Breast epithelium (tissue), 4 donors: ENCODE measurements at regions not wholly inside any gene's neighbourhood (a gene's known extent, or its start where the extent isn't known, plus 50 kb on each side); places are given as distances from the start of the nearest gene placed in this dataset.

Experiments
- DNase-seq, 2 donors: peaks; one replicate each; pipeline ENCODE4 v3.0.0-alpha.2; 2019; ENCODE audit warnings: low spot score in 2 of 2
- H3K27ac ChIP-seq, 2 donors: fragments of 200-600 bp; sonication (generic) in 1 of 2; one replicate each; pipeline ENCODE4 v1.5.1; 2016 to 2019; ENCODE audit warnings: mild to moderate bottlenecking in 1 of 2
- H3K27me3 ChIP-seq, 2 donors: fragments of 200-600 bp; sonication (generic) in 1 of 2; one replicate each; pipeline versions ENCODE4 v1.5.1 to v1.6.0; 2017 to 2019; ENCODE audit warnings: control low read depth in 1 of 2, mild to moderate bottlenecking in 1 of 2
- H3K36me3 ChIP-seq: fragments of 200-600 bp; one replicate; pipeline ENCODE4 v1.5.1; 2019
- H3K4me1 ChIP-seq, 2 donors: fragments of 200-600 bp; sonication (generic); one replicate each; pipeline ENCODE4 v1.5.1; 2016 to 2019; ENCODE audit warnings: control low read depth in 1 of 2
- H3K4me3 ChIP-seq, 3 donors: fragments of 200-600 bp; sonication (generic); 1 replicate in 2 of 3; 2 replicates in 1 of 3; pipeline ENCODE4 v1.5.1; 2016 to 2019; ENCODE audit warnings: mild to moderate bottlenecking in 3 of 3, moderate library complexity in 2 of 3
- H3K9me3 ChIP-seq, 2 donors: fragments of 200-600 bp; sonication (generic) in 1 of 2; one replicate each; pipeline ENCODE4 v1.5.1; 2016 to 2019; ENCODE audit warnings: control low read depth in 1 of 2
- POLR2A ChIP-seq: fragments of 450-650 bp; IDR thresholded peaks from one replicate; pipeline ENCODE4 v1.6.1; 2016; ENCODE audit warnings: antibody characterized with exemption, mild to moderate bottlenecking, moderate library complexity
- POLR2AphosphoS5 ChIP-seq, 3 donors: sonication (generic); formaldehyde crosslinking; IDR thresholded peaks; one replicate each; pipeline ENCODE4 v1.6.1; 2017; ENCODE audit warnings: antibody characterized with exemption in 3 of 3
- intact Hi-C: fragments of 100-400 bp; cut with DNase I; formaldehyde crosslinking; loops from one replicate; pipeline ENCODE4 v1.15.1; 2023; ENCODE audit warnings: low total_unique reads
- TF ChIP-seq, protein P1 (sequence below), 3 donors: fragments of 450-650 bp; IDR thresholded peaks; one replicate each; pipeline ENCODE4 v1.5.1; 2016 to 2017; ENCODE audit warnings: antibody characterized with exemption in 3 of 3, mild to moderate bottlenecking in 3 of 3, moderate library complexity in 3 of 3

DNA sequence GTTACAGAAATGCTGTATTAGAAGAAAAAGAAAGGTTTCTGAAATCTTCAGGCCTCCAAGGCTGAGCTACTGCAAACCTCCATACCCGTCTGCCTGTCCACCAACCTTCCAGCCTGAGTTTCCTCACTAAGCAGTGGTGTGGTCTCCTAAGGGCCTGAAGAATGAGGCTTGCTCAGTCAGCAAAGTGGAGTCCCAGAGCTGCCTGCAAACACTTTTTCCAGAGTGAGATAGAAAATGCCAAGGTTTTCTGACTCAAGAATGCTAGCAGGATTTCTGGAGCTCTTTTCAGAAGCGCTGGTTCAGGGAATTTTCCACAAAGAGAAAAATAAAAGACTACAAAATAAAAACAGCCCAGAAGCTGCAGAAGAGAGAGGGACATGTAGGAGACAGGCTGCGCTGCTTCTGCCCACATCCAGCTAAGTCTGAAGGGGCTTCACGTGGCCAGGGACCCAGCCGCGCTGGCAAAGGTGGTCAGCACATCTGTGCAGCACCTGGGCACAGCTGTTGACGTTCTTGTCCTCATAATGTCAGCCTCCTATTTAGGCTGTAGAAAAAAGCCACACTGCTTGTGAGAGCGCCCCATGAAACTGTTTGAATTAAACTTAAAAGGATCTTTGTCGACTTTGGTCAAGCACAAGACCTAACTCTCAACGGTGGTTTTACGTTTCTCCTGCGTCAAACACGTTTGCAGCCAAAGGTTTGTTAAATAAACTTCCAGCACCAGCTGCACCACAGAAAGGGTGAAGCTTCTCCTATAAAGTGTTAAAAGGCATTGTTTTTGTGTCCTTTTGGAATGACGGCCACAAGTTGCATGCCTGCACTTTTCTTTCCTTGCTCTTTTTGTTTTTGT, 209.0 kb downstream of the THBS2 start:
- H3K27me3 ChIP-seq: no peaks in the 10 kb centered on the region
- H3K4me1 ChIP-seq: no peaks in the 10 kb centered on the region
- H3K27ac ChIP-seq: peak overlapping the region; percentile 19 to 77
- TF ChIP-seq POLR2AphosphoS5 (IDR thresholded peaks at IDR 0.05): no peak
- no peak for TF ChIP-seq POLR2A
- TF ChIP-seq, protein P1, sequence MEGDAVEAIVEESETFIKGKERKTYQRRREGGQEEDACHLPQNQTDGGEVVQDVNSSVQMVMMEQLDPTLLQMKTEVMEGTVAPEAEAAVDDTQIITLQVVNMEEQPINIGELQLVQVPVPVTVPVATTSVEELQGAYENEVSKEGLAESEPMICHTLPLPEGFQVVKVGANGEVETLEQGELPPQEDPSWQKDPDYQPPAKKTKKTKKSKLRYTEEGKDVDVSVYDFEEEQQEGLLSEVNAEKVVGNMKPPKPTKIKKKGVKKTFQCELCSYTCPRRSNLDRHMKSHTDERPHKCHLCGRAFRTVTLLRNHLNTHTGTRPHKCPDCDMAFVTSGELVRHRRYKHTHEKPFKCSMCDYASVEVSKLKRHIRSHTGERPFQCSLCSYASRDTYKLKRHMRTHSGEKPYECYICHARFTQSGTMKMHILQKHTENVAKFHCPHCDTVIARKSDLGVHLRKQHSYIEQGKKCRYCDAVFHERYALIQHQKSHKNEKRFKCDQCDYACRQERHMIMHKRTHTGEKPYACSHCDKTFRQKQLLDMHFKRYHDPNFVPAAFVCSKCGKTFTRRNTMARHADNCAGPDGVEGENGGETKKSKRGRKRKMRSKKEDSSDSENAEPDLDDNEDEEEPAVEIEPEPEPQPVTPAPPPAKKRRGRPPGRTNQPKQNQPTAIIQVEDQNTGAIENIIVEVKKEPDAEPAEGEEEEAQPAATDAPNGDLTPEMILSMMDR (IDR thresholded peaks at IDR 0.05): no peak
- H3K9me3 ChIP-seq: no peaks in the 10 kb centered on the region
- H3K4me3 ChIP-seq: no peak overlapping the region
- no peak for DNase-seq
- intact Hi-C loops: no loop called here
- H3K36me3 ChIP-seq: no peaks in the 10 kb centered on the region

DNA sequence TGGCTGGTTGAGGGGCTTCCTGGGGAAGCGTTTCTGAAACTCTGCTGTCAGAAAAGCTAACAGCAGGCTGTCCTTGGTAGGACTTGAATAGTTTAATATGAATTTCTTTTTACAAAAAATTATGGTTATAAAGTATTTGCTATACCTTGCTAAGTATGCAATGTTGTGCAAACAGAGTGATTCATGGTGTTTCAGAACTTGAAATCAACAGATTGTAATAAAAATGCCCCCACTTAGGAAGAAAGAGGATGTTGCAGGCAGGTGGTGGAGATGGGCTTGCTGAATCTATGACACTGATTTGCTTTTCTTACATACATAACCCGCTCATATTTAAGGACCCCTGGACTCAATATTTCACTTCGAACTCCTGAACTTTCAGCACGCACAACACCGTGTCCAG, 211.6 kb downstream of the THBS2 start:
- Histone ChIP-seq H3K4me3 (no peak overlapping the region), H3K4me1 (no peaks in the 10 kb centered on the region), H3K9me3 (peaks cover 0 to 12% of the 10 kb centered on the region in 2 donors), H3K27me3 (no peaks in the 10 kb centered on the region), H3K36me3 (no peaks in the 10 kb centered on the region), H3K27ac (no peak overlapping the region)
- intact Hi-C loops: no loop called here
- TF ChIP-seq POLR2A: no peak
- no peak for TF ChIP-seq POLR2AphosphoS5 (IDR thresholded peaks at IDR 0.05)
- TF ChIP-seq, protein P1 (IDR thresholded peaks at IDR 0.05): no peak
- no peak for DNase-seq

DNA sequence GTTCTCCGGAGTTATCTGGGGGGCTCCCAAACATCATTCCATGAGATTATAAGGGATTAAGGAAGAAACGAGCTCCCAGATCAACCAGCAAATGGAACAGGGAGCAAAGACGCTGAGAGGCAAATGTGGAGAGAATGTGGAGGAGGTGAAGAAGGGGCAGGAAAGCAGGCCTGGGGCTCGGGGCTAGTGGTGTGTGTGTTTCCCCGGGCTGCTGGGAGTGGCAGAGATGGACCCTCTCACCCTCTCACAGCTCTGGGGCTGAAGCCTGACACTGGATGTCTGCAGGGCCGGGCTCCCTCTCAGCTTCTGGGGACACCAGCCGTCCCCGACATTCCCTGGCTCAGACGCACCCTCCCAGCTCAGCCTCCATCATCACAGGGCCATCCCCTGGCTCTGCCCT, 212.6 kb downstream of the THBS2 start:
- Histone ChIP-seq H3K36me3 (no peaks in the 10 kb centered on the region), H3K4me3 (no peak overlapping the region), H3K27ac (no peak overlapping the region), H3K27me3 (no peaks in the 10 kb centered on the region), H3K9me3 (peaks cover 0 to 12% of the 10 kb centered on the region in 2 donors), H3K4me1 (no peaks in the 10 kb centered on the region)
- no peak for DNase-seq
- intact Hi-C loops: no loop called here
- TF ChIP-seq POLR2AphosphoS5 (IDR thresholded peaks at IDR 0.05) (no peak), POLR2A (no peak)
- TF ChIP-seq, protein P1 (IDR thresholded peaks at IDR 0.05): no peak

DNA sequence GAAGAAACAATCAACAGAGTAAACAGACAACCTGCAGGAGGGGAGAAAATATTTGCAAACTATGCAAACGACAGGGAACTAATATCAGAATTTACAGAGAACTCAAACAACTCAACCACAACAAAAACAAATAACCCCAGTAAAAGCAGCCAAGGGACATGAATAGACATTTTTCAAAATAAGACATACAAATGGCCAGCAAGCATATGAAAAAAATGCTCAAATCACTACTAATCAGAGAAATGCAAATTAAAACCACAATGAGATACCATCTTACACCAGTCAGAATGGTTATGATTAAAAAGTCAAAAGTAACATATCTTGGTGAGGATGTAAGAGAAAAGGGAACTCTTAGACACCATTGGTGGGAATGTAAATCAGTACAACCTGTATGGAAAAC, 215.0 kb downstream of the THBS2 start:
- no peaks in the 10 kb centered on the region for H3K36me3 ChIP-seq
- H3K4me1 ChIP-seq: no peaks in the 10 kb centered on the region
- intact Hi-C loops: no loop called here
- no peak for TF ChIP-seq POLR2A
- TF ChIP-seq, protein P1 (IDR thresholded peaks at IDR 0.05): no peak
- TF ChIP-seq POLR2AphosphoS5 (IDR thresholded peaks at IDR 0.05): no peak
- H3K4me3 ChIP-seq: no peak overlapping the region
- no peaks in the 10 kb centered on the region for H3K27me3 ChIP-seq
- DNase-seq: no peak
- no peak overlapping the region for H3K27ac ChIP-seq
- peaks cover 0 to 12% of the 10 kb centered on the region in 2 donors for H3K9me3 ChIP-seq

DNA sequence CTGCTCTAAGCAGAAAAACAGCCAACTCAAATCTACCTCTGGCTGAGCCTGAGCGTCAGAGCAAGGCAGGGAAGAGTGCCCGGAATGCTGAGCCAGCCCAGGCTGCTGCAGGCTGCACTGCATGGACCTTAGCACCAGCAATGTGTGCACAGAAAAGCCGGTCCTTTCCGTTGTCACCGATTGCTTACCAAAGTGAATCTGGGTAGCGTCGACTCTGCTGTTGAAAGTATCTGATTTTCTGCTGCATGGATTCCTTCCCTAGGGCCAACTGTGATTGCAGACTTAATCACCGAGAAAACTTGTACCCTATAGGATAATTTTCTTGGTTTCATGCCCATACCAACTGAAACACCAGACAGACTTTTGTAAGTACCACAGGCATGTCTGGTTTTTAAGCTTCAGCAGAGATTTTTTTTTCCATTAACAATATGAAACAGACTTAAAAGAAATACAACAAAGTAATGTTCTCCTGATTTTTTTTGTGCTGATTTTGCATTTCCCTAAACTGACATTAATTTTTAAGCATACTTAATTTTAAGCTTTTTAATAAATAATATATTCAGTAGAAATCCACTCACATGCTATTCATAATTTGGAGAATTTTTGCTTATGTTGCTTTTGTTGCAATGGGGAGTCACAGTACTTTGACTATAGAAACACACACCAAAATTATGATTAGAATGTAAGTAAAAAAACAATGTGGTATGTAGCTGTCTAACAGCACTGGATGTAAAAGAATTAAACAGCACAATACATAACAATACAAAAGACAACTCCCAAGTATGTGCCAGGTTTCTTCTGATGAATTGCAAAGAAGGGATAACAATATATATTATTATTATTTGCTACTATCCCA, 218.0 kb downstream of the THBS2 start:
- no peak overlapping the region for H3K27ac ChIP-seq
- H3K9me3 ChIP-seq: peaks cover 0 to 12% of the 10 kb centered on the region in 2 donors

More for the DNA sequence above, 218.0 kb downstream of the THBS2 start:
- Histone ChIP-seq H3K27me3 (no peaks in the 10 kb centered on the region), H3K4me1 (no peaks in the 10 kb centered on the region), H3K36me3 (no peaks in the 10 kb centered on the region), H3K4me3 (no peak overlapping the region)
- intact Hi-C loops: no loop called here
- no peak for TF ChIP-seq POLR2A
- TF ChIP-seq, protein P1 (IDR thresholded peaks at IDR 0.05): no peak
- TF ChIP-seq POLR2AphosphoS5 (IDR thresholded peaks at IDR 0.05): no peak
- no peak for DNase-seq
